ENCODE measurements at regions not wholly inside any gene's neighbourhood (a gene's known extent, or its start where the extent isn't known, plus 50 kb on each side); places are given as distances from the start of the nearest gene placed in this dataset.
A peak's percentile ranks its signal among the peaks of the same experiment; 100 is the strongest.

GRCh38 chr9:89911721-89912604, 307.2 kb downstream of the GADD45G start:
- H3K79me1 ChIP-seq (replicated peaks; ENCODE audit: low read length, poor library complexity, severe bottlenecking): no peaks in the 10 kb centered on the region
- no peak overlapping the region for H3K4ac ChIP-seq (ENCODE audit: low read depth in 1 of 2, low read length in 2 of 2)
- WGBS: 84% methylated on average over 8 of the region's 9 CpGs

GRCh38 chr9:89912605-89912953, 307.8 kb downstream of the GADD45G start:
- H2AFZ ChIP-seq (ENCODE audit: low read depth, low read length): no peak overlapping the region
- H3K36me3 ChIP-seq (ENCODE audit: control insufficient read depth in 1 of 2, insufficient read depth in 2 of 2, low read depth in 1 of 2, low read length in 2 of 2): no peaks in the 10 kb centered on the region
- H2AK5ac ChIP-seq (ENCODE audit: low read length, severe bottlenecking): no peak overlapping the region
- no peak overlapping the region for H2BK5ac ChIP-seq (ENCODE audit: low read depth, low read length, poor library complexity, severe bottlenecking)
- H3K23ac ChIP-seq (ENCODE audit: low read length in 2 of 2): no peak overlapping the region
- no peaks in the 10 kb centered on the region for H3K27me3 ChIP-seq (ENCODE audit: control insufficient read depth in 1 of 2, insufficient read depth in 1 of 2, low read length in 2 of 2)
- no peak overlapping the region for H4K91ac ChIP-seq (ENCODE audit: low read length)
- H3K9ac ChIP-seq (ENCODE audit: low read length): no peak overlapping the region
- H3K4me3 ChIP-seq (ENCODE audit: insufficient read depth in 1 of 2, low read depth in 1 of 2, low read length in 2 of 2): no peak overlapping the region
- no peak overlapping the region for H3K14ac ChIP-seq (ENCODE audit: low read length in 2 of 2)
- no peaks in the 10 kb centered on the region for H3K4me1 ChIP-seq (ENCODE audit: control insufficient read depth, insufficient read depth, low read depth, low read length)
- no peak overlapping the region for H3K4ac ChIP-seq (ENCODE audit: low read depth in 1 of 2, low read length in 2 of 2)
- 98% methylated on average over 5 of the region's 5 CpGs for WGBS
- peaks cover 2% of the 10 kb centered on the region for H3K9me3 ChIP-seq (ENCODE audit: control insufficient read depth, low read length)
- no peak overlapping the region for H2BK120ac ChIP-seq (ENCODE audit: low read depth, low read length)
- no peak overlapping the region for H3K27ac ChIP-seq (ENCODE audit: low read length, poor library complexity, severe bottlenecking)
- H2BK15ac ChIP-seq (ENCODE audit: low read depth, poor library complexity, severe bottlenecking): no peak overlapping the region
- no peak for DNase-seq
- H3K79me1 ChIP-seq (replicated peaks; ENCODE audit: low read length, poor library complexity, severe bottlenecking): no peaks in the 10 kb centered on the region
- H2BK12ac ChIP-seq (ENCODE audit: low read length in 2 of 2): no peak overlapping the region
- no peak overlapping the region for H3K18ac ChIP-seq (ENCODE audit: low read depth in 1 of 2, low read length in 2 of 2)
- H4K8ac ChIP-seq (ENCODE audit: low read length): no peak overlapping the region
- H3K4me2 ChIP-seq (ENCODE audit: low read length, poor library complexity, severe bottlenecking): no peak overlapping the region

More at GRCh38 chr9:89911721-89912604, 307.2 kb downstream of the GADD45G start:
- Histone ChIP-seq H3K4me1 (ENCODE audit: control insufficient read depth, insufficient read depth, low read depth, low read length) (no peaks in the 10 kb centered on the region), H2BK12ac (ENCODE audit: low read length in 2 of 2) (no peak overlapping the region), H2BK5ac (ENCODE audit: low read depth, low read length, poor library complexity, severe bottlenecking) (no peak overlapping the region), H3K18ac (ENCODE audit: low read depth in 1 of 2, low read length in 2 of 2) (no peak overlapping the region), H3K9ac (ENCODE audit: low read length) (no peak overlapping the region), H3K9me3 (ENCODE audit: control insufficient read depth, low read length) (peaks cover 2% of the 10 kb centered on the region), H2AK5ac (ENCODE audit: low read length, severe bottlenecking) (no peak overlapping the region), H2AFZ (ENCODE audit: low read depth, low read length) (no peak overlapping the region), H3K27ac (ENCODE audit: low read length, poor library complexity, severe bottlenecking) (no peak overlapping the region), H3K23ac (ENCODE audit: low read length in 2 of 2) (no peak overlapping the region), H3K27me3 (ENCODE audit: control insufficient read depth in 1 of 2, insufficient read depth in 1 of 2, low read length in 2 of 2) (no peaks in the 10 kb centered on the region), H4K8ac (ENCODE audit: low read length) (no peak overlapping the region), H3K14ac (ENCODE audit: low read length in 2 of 2) (no peak overlapping the region), H2BK120ac (ENCODE audit: low read depth, low read length) (no peak overlapping the region), H3K4me2 (ENCODE audit: low read length, poor library complexity, severe bottlenecking) (no peak overlapping the region), H2BK15ac (ENCODE audit: low read depth, poor library complexity, severe bottlenecking) (no peak overlapping the region), H3K4me3 (ENCODE audit: insufficient read depth in 1 of 2, low read depth in 1 of 2, low read length in 2 of 2) (no peak overlapping the region), H3K36me3 (ENCODE audit: control insufficient read depth in 1 of 2, insufficient read depth in 2 of 2, low read depth in 1 of 2, low read length in 2 of 2) (no peaks in the 10 kb centered on the region), H4K91ac (ENCODE audit: low read length) (no peak overlapping the region)
- DNase-seq: peak; percentile 70

- Histone ChIP-seq H3K27ac (ENCODE audit: low read length, poor library complexity, severe bottlenecking) (no peak overlapping the region), H4K91ac (ENCODE audit: low read length) (no peak overlapping the region), H2BK120ac (ENCODE audit: low read depth, low read length) (no peak overlapping the region), H2BK12ac (ENCODE audit: low read length in 2 of 2) (no peak overlapping the region), H2BK15ac (ENCODE audit: low read depth, poor library complexity, severe bottlenecking) (no peak overlapping the region), H3K4ac (ENCODE audit: low read depth in 1 of 2, low read length in 2 of 2) (no peak overlapping the region), H2AK5ac (ENCODE audit: low read length, severe bottlenecking) (no peak overlapping the region), H3K14ac (ENCODE audit: low read length in 2 of 2) (no peak overlapping the region), H3K27me3 (ENCODE audit: control insufficient read depth in 1 of 2, insufficient read depth in 1 of 2, low read length in 2 of 2) (peaks cover 3 to 16% of the 10 kb centered on the region in 2 experiments), H3K9me3 (ENCODE audit: control insufficient read depth, low read length) (no peaks in the 10 kb centered on the region), H2BK5ac (ENCODE audit: low read depth, low read length, poor library complexity, severe bottlenecking) (no peak overlapping the region), H3K4me2 (ENCODE audit: low read length, poor library complexity, severe bottlenecking) (no peak overlapping the region), H3K4me3 (ENCODE audit: insufficient read depth in 1 of 2, low read depth in 1 of 2, low read length in 2 of 2) (no peak overlapping the region), H3K36me3 (ENCODE audit: control insufficient read depth in 1 of 2, insufficient read depth in 2 of 2, low read depth in 1 of 2, low read length in 2 of 2) (no peaks in the 10 kb centered on the region), H3K23ac (ENCODE audit: low read length in 2 of 2) (no peak overlapping the region), H3K18ac (ENCODE audit: low read depth in 1 of 2, low read length in 2 of 2) (no peak overlapping the region), H3K9ac (ENCODE audit: low read length) (no peak overlapping the region), H3K4me1 (ENCODE audit: control insufficient read depth, insufficient read depth, low read depth, low read length) (no peaks in the 10 kb centered on the region), H3K79me1 (replicated peaks; ENCODE audit: low read length, poor library complexity, severe bottlenecking) (no peaks in the 10 kb centered on the region), H2AFZ (ENCODE audit: low read depth, low read length) (no peak overlapping the region), H4K8ac (ENCODE audit: low read length) (no peak overlapping the region)
- no peak for DNase-seq
- 89% methylated on average over 1 of the region's 3 CpGs for WGBS
Observed at GRCh38 chr9:89915187-89915586, 310.4 kb downstream of the GADD45G start.

GRCh38 chr9:89916001-89916597, 311.3 kb downstream of the GADD45G start:
- Histone ChIP-seq H3K27me3 (ENCODE audit: control insufficient read depth in 1 of 2, insufficient read depth in 1 of 2, low read length in 2 of 2) (peaks cover 8 to 25% of the 10 kb centered on the region in 2 experiments), H2BK15ac (ENCODE audit: low read depth, poor library complexity, severe bottlenecking) (no peak overlapping the region), H3K4ac (ENCODE audit: low read depth in 1 of 2, low read length in 2 of 2) (no peak overlapping the region), H3K9me3 (ENCODE audit: control insufficient read depth, low read length) (no peaks in the 10 kb centered on the region), H2AK5ac (ENCODE audit: low read length, severe bottlenecking) (no peak overlapping the region), H2BK5ac (ENCODE audit: low read depth, low read length, poor library complexity, severe bottlenecking) (no peak overlapping the region), H2AFZ (ENCODE audit: low read depth, low read length) (no peak overlapping the region), H3K4me3 (ENCODE audit: insufficient read depth in 1 of 2, low read depth in 1 of 2, low read length in 2 of 2) (no peak overlapping the region), H3K36me3 (ENCODE audit: control insufficient read depth in 1 of 2, insufficient read depth in 2 of 2, low read depth in 1 of 2, low read length in 2 of 2) (no peaks in the 10 kb centered on the region), H3K4me2 (ENCODE audit: low read length, poor library complexity, severe bottlenecking) (no peak overlapping the region), H2BK12ac (ENCODE audit: low read length in 2 of 2) (no peak overlapping the region), H4K91ac (ENCODE audit: low read length) (no peak overlapping the region), H2BK120ac (ENCODE audit: low read depth, low read length) (no peak overlapping the region), H3K18ac (ENCODE audit: low read depth in 1 of 2, low read length in 2 of 2) (peak overlapping the region in 1 of 2 experiments; percentile 18), H3K14ac (ENCODE audit: low read length in 2 of 2) (no peak overlapping the region), H4K8ac (ENCODE audit: low read length) (no peak overlapping the region), H3K79me1 (replicated peaks; ENCODE audit: low read length, poor library complexity, severe bottlenecking) (no peaks in the 10 kb centered on the region), H3K9ac (ENCODE audit: low read length) (no peak overlapping the region), H3K4me1 (ENCODE audit: control insufficient read depth, insufficient read depth, low read depth, low read length) (no peaks in the 10 kb centered on the region), H3K23ac (ENCODE audit: low read length in 2 of 2) (no peak overlapping the region), H3K27ac (ENCODE audit: low read length, poor library complexity, severe bottlenecking) (no peak overlapping the region)
- 69% methylated on average over 6 of the region's 6 CpGs for WGBS
- no peak for DNase-seq
